K562 (cell line): ENCODE measurements at regions not wholly inside any gene's neighbourhood (a gene's known extent, or its start where the extent isn't known, plus 50 kb on each side); places are given as distances from the start of the nearest gene placed in this dataset.

Experiments used
- ATAC-seq: fragments of 200-7000 bp; cut with Tn5 transposase; 3 replicates; pipeline ENCODE4 v1.9.1; 2020; ENCODE audit warnings: moderate library complexity
- BruUV-seq: library from RNA; stranded (reverse); fragments of 400-500 nt; replicated peaks from 2 replicates; lab custom pipeline; 2021; lab: Mats Ljungman, UMichigan
- CTCF ChIA-PET: fragments of 300-600 bp; formaldehyde crosslinking; extraction: SDS; loops from one replicate; lab custom pipeline; 2021; ENCODE audit warnings: low intra/inter-chr PET ratio; lab: Yijun Ruan, JAX
- POLR2A ChIA-PET: fragments of 300-600, 350-650 bp; sonication (Branson Sonifier 250); formaldehyde crosslinking; extraction: SDS; loops from one replicate; lab custom pipeline; 2021; ENCODE audit warnings: antibody characterized with exemption, inconsistent platforms; lab: Yijun Ruan, JAX
- DNase-seq, 4 experiments: peaks; one replicate each; pipeline versions ENCODE4 v3.0.0 to v3.0.0-alpha.2; 2011 to 2018; ENCODE audit warnings: low spot score in 3 of 4, mixed read lengths in 3 of 4; ENCODE audit errors: extremely low read depth in 1 of 4
- FAIRE-seq: peaks from 2 replicates; lab custom pipeline; 2011; peaks lifted over from hg19 to GRCh38; lab: Jason Lieb, UNC
- H2AFZ ChIP-seq: 2 replicates; pipeline ENCODE4 v1.6.0; 2011; ENCODE audit warnings: low read depth, low read length, control low read depth, inconsistent platforms
- H3K27ac ChIP-seq: fragments of 200-600 bp; 3 replicates; pipeline ENCODE4 v1.8.0; 2011; ENCODE audit warnings: low read depth, mild to moderate bottlenecking, control low read depth, inconsistent platforms, low read length, moderate library complexity, mixed read lengths; ENCODE audit errors: extremely low read depth
- H3K27me3 ChIP-seq, 2 experiments: fragments of 300-600 bp in 1 of 2; 2 replicates in 1 of 2; 3 replicates in 1 of 2; pipeline versions ENCODE4 v1.6.0 to v1.8.0; 2011; ENCODE audit warnings: inconsistent platforms in 2 of 2, low read length in 2 of 2, mild to moderate bottlenecking in 1 of 2, mixed read lengths in 1 of 2, moderate library complexity in 1 of 2; ENCODE audit not compliant: control insufficient read depth in 2 of 2, insufficient read depth in 2 of 2
- H3K36me3 ChIP-seq: fragments of 300-600 bp; 3 replicates; pipeline ENCODE4 v1.8.0; 2011; ENCODE audit warnings: mild to moderate bottlenecking, low read length, inconsistent platforms; ENCODE audit not compliant: control insufficient read depth, insufficient read depth
- H3K4me1 ChIP-seq, 2 experiments: fragments of 200-600 bp in 1 of 2; replicated peaks in 1 of 2; 2 replicates in 1 of 2; 3 replicates in 1 of 2; pipeline versions ENCODE4 v1.5.1 to v1.8.0; 2011; ENCODE audit warnings: inconsistent platforms in 2 of 2, low read length in 2 of 2, mild to moderate bottlenecking in 1 of 2, mixed read lengths in 1 of 2, moderate library complexity in 1 of 2; ENCODE audit not compliant: control insufficient read depth in 2 of 2, insufficient read depth in 2 of 2
- H3K4me2 ChIP-seq: 2 replicates; pipeline ENCODE4 v1.6.1; 2011; ENCODE audit warnings: low read length, control low read depth, inconsistent platforms, mixed read lengths; ENCODE audit not compliant: insufficient read depth
- H3K4me3 ChIP-seq: fragments of 200-600 bp; sonication (generic), shearing (Covaris generic); 2 replicates; pipeline ENCODE4 v1.5.1; 2016; ENCODE audit warnings: control low read depth, inconsistent platforms
- H3K79me2 ChIP-seq: fragments of 200-600 bp; 3 replicates; pipeline ENCODE4 v1.8.0; 2011; ENCODE audit warnings: low read length, inconsistent platforms; ENCODE audit not compliant: control insufficient read depth, insufficient read depth
- H3K9ac ChIP-seq, 2 experiments: 2 replicates each; pipeline versions ENCODE4 v1.6.0 to v1.6.1; 2011; ENCODE audit warnings: low read depth in 2 of 2, low read length in 2 of 2, control low read depth in 1 of 2, inconsistent platforms in 1 of 2, mild to moderate bottlenecking in 1 of 2, mixed read lengths in 1 of 2; ENCODE audit not compliant: insufficient read depth in 1 of 2
- H3K9me1 ChIP-seq: one replicate; pipeline ENCODE4 v1.6.0; 2011; ENCODE audit warnings: inconsistent platforms, mild to moderate bottlenecking, low read length, moderate library complexity; ENCODE audit not compliant: control insufficient read depth, insufficient read depth
- H3K9me3 ChIP-seq: replicated peaks from 2 replicates; pipeline ENCODE4 v1.5.1; 2011; ENCODE audit warnings: low read depth, low read length, inconsistent platforms; ENCODE audit not compliant: control insufficient read depth, insufficient read depth
- H4K20me1 ChIP-seq: replicated peaks from 2 replicates; pipeline ENCODE4 v1.6.1; 2011; ENCODE audit warnings: low read length, inconsistent platforms, mixed read lengths; ENCODE audit not compliant: control insufficient read depth, insufficient read depth
- ARID1B ChIP-seq: fragments of 450-650 bp; IDR thresholded peaks from 2 replicates; pipeline ENCODE4 v1.6.1; 2016; ENCODE audit warnings: antibody characterized with exemption, mild to moderate bottlenecking, inconsistent platforms
- ARID2 ChIP-seq: fragments of 450-650 bp; IDR thresholded peaks from 2 replicates; pipeline ENCODE4 v1.6.1; 2017; ENCODE audit warnings: antibody characterized with exemption, mild to moderate bottlenecking
- MCM2 ChIP-seq: fragments of 450-650 bp; IDR thresholded peaks from 2 replicates; pipeline ENCODE4 v1.6.1; 2017; ENCODE audit warnings: low read depth, mild to moderate bottlenecking
- RBBP5 ChIP-seq: fragments of 200-600 bp; sonication (generic); IDR thresholded peaks from 2 replicates; pipeline ENCODE4 v1.6.1; 2012; ENCODE audit warnings: borderline replicate concordance, mild to moderate bottlenecking, low read length, control low read depth, inconsistent platforms; ENCODE audit not compliant: insufficient read depth, poor library complexity, severe bottlenecking
- RREB1 ChIP-seq: fragments of 250-450 bp; sonication (Bioruptor Pico); IDR thresholded peaks from 2 replicates; pipeline ENCODE4 v1.4.0; 2020
- TRIM24 ChIP-seq, 2 experiments: fragments of 450-650 bp; IDR thresholded peaks; 2 replicates each; pipeline ENCODE4 v1.6.1; 2016
- WGBS: fragments of 100-300 bp; shearing (Covaris generic); methylation state at CpG from one replicate; pipeline ENCODE4 v1.1.6; 2016; ENCODE audit warnings: low coverage, mixed read lengths; ENCODE audit not compliant: insufficient coverage; ENCODE audit errors: missing lambda C conversion rate; 5-methylcytosine and 5-hydroxymethylcytosine counted together
- in situ Hi-C: fragments of 300-500 bp; cut with MboI; formaldehyde crosslinking; loops from 4 replicates; pipeline ENCODE4 v1.15.0; 2018; ENCODE audit warnings: inconsistent platforms, mixed read lengths
- intact Hi-C: fragments of 100-400 bp; cut with micrococcal nuclease; formaldehyde crosslinking; loops from 2 replicates; pipeline ENCODE4 v1.14.2; 2022
- TF ChIP-seq, protein P1 (sequence below): fragments of 250-450 bp; sonication (Bioruptor Pico); IDR thresholded peaks from 2 replicates; pipeline ENCODE4 v1.5.0; 2022; ENCODE audit warnings: mild to moderate bottlenecking
- TF ChIP-seq, protein P2 (sequence below): fragments of 450-650 bp; IDR thresholded peaks from 2 replicates; pipeline ENCODE4 v1.6.1; 2016; ENCODE audit warnings: mild to moderate bottlenecking
- TF ChIP-seq, protein P3 (sequence below): fragments of 450-650 bp; conservative IDR thresholded peaks from 2 replicates; pipeline ENCODE4 v1.6.1; 2016; ENCODE audit warnings: missing genetic modification characterization, low read depth, mild to moderate bottlenecking, missing compliant biosample characterization, moderate library complexity

DNA sequence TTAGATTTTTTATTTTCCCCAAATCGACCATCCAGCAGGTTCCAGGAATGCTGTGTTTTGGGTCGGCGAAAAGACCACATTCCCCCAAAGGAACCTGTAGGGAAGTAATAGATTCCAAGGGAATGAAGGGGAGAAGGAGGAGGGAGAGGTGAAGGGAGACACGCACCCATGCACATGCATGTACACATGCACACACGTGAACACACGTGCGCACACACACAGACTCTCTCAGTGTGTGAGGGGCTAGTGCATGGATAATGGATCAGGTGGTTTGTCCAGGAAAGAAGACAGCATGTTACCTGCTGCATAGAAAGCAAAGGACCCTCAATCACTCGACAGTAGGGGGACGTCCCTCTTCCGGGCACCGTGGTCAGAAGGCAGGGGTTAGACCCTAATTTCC is 52.4 kb upstream of the PDE10A start (continued):
- no peak for TF ChIP-seq RREB1 (CRISPR knock-in tag)
- TF ChIP-seq ARID2, result no peak

GRCh38 chr6:165714907-165715306 is 51.9 kb upstream of the PDE10A start:
- Histone ChIP-seq H3K4me2 (no peak overlapping the region), H3K79me2 (no peaks in the 10 kb centered on the region), H3K36me3 (no peaks in the 10 kb centered on the region), H3K27me3 (peaks cover 14 to 34% of the 10 kb centered on the region in 2 experiments; a peak in 4 of 5 replicates), H3K4me1 (no peaks in the 10 kb centered on the region), H3K9me3 (no peaks in the 10 kb centered on the region; the same call in 1 of the 2 replicates), H4K20me1 (no peaks in the 10 kb centered on the region), H3K9me1 (no peaks in the 10 kb centered on the region), H3K27ac (no peak overlapping the region), H3K4me3 (no peak overlapping the region), H2AFZ (no peak overlapping the region), H3K9ac (no peak overlapping the region)
- POLR2A ChIA-PET, result interaction anchor here (0.7 kb wide), 1 partner anchor 11 kb away, joined by 3 read pairs; no protein-coding TSS in a partner anchor
- in situ Hi-C loops, result loop anchor here (10.0 kb wide), 1 partner anchor 140 kb away; no protein-coding TSS in a partner anchor
- 2% methylated on average over 18 of the region's 18 CpGs for WGBS
- ATAC-seq (peak; percentile 34; the same call in 1 of the 3 replicates), DNase-seq (no peak), FAIRE-seq (no peak)
- CTCF ChIA-PET, result no interaction called here
- no TSS peak for BruUV-seq
- intact Hi-C loops, result no loop called here
- TF ChIP-seq RBBP5 (no peak), MCM2 (no peak), ARID1B (no peak), TRIM24 (IDR thresholded peaks at IDR 0.05) (no peak)
- TF ChIP-seq, protein P1, sequence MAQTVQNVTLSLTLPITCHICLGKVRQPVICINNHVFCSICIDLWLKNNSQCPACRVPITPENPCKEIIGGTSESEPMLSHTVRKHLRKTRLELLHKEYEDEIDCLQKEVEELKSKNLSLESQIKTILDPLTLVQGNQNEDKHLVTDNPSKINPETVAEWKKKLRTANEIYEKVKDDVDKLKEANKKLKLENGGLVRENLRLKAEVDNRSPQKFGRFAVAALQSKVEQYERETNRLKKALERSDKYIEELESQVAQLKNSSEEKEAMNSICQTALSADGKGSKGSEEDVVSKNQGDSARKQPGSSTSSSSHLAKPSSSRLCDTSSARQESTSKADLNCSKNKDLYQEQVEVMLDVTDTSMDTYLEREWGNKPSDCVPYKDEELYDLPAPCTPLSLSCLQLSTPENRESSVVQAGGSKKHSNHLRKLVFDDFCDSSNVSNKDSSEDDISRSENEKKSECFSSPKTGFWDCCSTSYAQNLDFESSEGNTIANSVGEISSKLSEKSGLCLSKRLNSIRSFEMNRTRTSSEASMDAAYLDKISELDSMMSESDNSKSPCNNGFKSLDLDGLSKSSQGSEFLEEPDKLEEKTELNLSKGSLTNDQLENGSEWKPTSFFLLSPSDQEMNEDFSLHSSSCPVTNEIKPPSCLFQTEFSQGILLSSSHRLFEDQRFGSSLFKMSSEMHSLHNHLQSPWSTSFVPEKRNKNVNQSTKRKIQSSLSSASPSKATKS (CRISPR knock-in tag), result no peak
- TF ChIP-seq, protein P2, sequence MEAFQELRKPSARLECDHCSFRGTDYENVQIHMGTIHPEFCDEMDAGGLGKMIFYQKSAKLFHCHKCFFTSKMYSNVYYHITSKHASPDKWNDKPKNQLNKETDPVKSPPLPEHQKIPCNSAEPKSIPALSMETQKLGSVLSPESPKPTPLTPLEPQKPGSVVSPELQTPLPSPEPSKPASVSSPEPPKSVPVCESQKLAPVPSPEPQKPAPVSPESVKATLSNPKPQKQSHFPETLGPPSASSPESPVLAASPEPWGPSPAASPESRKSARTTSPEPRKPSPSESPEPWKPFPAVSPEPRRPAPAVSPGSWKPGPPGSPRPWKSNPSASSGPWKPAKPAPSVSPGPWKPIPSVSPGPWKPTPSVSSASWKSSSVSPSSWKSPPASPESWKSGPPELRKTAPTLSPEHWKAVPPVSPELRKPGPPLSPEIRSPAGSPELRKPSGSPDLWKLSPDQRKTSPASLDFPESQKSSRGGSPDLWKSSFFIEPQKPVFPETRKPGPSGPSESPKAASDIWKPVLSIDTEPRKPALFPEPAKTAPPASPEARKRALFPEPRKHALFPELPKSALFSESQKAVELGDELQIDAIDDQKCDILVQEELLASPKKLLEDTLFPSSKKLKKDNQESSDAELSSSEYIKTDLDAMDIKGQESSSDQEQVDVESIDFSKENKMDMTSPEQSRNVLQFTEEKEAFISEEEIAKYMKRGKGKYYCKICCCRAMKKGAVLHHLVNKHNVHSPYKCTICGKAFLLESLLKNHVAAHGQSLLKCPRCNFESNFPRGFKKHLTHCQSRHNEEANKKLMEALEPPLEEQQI, result no peak
- TF ChIP-seq, protein P3, sequence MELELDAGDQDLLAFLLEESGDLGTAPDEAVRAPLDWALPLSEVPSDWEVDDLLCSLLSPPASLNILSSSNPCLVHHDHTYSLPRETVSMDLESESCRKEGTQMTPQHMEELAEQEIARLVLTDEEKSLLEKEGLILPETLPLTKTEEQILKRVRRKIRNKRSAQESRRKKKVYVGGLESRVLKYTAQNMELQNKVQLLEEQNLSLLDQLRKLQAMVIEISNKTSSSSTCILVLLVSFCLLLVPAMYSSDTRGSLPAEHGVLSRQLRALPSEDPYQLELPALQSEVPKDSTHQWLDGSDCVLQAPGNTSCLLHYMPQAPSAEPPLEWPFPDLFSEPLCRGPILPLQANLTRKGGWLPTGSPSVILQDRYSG, result no peak
